ENCODE measurements at regions not wholly inside any gene's neighbourhood (a gene's known extent, or its start where the extent isn't known, plus 50 kb on each side); places are given as distances from the start of the nearest gene placed in this dataset.

DNA sequence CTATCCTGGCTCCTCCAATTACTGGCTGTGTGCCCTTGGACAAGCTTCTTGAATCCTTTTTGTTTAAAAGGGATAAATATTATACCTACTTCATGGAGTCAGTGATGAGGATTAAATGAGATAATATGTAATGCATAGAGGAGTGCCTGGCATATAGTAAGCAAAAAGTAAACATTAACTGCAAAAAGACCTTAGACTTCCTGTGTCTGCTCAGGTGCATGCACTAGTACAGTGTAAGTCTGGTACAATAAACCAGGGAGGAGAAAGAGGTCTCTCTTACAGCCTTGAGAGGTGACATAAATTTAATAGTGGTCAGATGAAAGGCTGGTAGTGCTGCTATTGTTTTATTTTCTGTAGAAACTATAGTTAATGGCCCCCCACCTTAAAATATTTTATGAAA, 305.2 kb upstream of the MIS18BP1 start:
- DNase-seq, result no peak

DNA sequence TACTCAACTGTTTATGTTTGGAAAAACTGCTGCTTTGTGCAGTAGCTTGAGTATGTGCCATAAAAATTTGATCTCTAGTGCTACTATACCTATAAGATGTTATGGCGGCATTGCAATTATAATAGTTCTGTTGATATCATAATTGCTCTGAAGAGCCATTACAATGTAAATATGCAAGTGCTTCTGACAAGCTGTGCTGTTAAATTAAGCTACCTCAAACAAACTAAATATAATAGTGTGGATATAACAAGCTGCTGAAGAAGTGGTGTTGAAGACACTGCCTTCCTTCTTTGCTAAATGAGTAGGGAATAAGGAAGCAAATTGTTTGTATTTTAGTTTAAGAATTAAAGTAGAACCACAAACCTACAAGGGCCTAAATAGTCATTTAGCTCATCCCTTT, 301.0 kb upstream of the MIS18BP1 start:
- no peak for DNase-seq

DNA sequence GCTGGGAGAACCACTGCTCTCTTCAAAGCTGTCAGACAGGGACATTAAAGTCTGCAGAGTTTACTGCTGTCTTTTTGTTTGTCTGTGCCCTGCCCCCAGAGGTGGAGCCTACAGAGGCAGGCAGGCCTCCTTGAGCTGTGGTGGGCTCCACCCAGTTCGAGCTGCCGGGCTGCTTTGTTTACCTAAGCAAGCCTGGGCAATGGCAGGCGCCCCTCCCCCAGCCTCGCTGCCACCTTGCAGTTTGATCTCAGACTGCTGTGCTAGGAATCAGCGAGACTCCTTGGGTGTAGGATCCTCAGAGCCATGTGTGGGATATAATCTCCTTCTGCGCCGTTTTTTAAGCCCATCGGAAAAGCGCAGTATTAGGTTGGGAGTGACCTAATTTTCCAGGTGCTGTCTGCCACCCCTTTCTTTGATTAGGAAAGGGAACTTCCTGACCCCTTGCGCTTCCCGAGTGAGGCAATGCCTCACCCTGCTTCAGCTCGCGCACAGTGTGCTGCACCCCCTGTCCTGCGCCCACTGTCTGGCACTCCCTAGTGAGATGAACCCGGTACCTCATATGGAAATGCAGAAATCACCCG, 298.3 kb upstream of the MIS18BP1 start:
- DNase-seq, result peak; percentile 62

DNA sequence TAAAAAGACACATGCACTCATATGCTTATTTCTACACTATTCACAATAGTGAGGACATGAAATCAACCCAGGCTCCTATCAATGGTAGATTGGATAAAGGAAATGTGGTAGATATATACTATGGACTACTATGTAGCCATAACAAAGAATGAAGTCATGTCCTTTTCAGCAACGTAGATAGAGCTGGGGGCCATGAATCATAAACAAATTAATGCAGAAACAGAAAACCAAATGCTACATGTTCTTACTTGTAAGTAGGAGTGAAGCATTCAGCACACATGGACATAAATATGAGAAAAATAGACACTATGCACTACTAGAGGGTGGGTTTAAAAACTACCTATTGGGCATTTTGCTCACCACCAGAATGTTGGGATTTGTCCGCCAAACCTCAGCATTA, 278.0 kb upstream of the MIS18BP1 start:
- no peak for DNase-seq

DNA sequence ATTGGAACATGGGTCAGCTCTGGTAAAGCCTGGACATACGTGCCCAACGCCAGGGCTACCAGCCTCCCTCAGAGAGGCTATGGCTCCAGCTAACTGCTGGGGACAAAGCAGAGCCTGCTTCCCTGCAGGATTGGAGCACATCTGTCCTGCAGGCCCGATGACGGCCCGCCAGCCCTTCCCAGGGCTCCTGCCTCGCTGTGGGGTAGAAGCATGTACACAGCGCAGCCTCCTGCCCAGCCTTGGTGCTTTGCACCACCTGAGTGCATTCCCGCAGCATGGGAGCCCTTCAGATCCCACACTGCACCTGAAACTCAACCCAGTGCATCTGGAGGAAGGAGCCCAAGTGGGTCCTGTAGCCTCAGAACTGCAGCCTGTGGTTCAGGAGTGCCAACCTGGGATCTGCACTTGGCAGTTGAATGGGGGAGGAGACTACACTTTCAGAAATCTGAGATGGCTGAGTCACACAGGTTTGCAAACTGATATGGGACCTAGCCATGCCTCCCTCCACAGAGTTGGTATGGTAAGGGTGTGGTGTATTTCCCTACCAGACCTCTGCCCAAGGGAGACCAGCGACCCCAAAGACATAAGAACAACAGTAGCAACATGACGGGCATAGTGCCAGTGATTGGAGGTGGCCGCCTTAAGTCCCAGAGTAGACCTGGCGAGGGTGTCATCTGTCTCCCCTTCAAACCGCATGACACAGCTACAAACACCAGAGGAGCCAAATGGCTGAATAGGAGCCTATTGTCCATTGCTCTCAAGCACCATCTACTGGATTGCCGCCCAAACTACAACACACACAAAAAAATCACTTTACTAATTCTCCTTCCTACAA, 273.9 kb upstream of the MIS18BP1 start:
- DNase-seq, result peak; percentile 77

DNA sequence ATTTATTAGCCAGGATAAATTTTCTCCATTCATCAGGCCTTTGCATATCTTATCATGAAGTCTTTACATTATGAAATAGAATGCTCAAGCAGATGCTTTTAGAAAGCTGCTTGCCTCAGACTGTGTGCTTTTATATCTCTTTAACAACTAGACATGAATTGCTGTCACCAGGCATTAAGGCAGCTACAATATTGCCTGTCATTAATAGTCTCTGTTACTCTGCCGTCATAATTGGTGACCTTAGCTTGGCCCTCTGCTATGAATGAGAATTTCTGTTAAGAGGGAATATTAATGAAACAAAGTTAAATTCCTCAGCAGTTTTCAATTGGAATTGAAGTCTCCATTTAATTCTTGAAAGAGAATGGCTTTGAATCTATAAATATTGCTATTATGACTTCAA, 266.8 kb upstream of the MIS18BP1 start:
- no peak for DNase-seq

DNA sequence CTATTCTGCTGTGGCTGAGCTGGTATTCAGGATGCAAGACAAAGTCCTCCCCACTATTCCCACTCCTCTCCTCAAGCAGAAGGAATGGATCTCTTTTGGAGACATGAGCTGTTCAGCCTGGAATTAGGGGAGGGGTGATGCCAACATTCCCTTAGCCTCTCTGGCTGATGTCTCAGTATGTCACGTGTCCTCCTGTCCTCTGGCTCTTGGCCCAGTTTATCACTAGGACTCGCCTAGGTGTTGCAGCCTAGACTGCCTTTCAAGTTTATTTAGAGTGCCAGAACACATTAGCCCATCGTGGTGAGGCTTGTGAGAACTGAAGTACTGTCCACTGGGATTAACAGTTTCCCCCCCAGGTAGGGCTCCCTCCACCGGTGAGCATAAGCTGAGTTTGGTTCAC, 239.9 kb upstream of the MIS18BP1 start:
- no peak for DNase-seq

DNA sequence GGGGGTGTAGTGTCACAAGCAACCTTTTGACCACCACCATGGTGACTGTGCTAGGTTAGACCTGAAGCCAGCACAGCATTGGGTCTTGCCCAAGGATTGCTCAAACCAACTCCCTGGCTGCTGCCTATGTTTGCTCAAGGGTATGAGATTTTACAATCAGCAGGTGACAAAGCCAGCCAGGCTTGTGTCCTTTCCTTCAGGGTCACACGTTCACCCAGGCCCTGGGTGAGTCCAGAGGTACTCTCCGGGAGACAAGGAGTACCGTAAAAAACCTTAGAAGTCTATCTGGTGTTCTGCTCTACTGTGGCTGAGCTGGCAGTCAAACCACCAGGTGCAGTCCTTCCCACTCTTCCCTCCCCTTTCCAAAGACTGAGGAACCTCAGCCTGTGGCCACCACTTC, 238.9 kb upstream of the MIS18BP1 start:
- no peak for DNase-seq

DNA sequence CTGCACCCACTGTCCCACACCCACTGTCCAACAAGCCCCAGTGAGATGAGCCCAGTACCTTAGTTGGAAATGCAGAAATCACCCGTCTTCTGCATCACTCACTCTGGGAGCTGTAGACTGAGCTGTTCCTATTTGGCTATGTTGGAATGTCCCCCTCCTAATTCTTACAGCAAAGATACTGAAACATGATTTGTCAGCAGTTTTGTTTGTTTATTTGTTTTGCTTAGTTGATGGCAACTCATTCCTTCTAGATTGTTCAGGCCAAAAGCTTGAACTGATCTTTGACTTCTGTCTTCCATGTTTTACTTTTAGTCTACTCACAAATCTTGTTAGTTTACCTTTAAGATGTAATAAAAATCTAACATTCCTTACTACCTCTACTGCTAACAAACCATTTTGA, 233.6 kb upstream of the MIS18BP1 start:
- no peak for DNase-seq

DNA sequence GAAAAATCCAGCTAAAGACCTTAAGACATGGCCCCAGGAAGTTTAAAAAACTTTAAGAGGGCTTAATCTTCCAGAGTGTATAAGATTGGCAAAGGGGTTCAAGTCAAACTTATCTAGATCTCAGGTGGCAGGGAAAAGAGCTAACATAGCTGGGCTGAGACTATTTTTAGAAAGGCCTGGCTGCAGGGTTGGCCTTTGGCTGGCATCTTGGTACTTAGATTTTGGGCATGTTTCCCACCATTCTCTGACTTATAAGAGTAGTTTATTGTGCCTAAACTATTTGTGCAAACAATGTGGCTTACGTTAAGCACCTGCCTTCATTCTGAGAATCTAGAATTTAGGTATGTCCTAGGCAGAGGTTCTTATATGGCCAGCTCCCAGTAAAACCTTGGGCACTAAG, 214.0 kb upstream of the MIS18BP1 start:
- DNase-seq, result no peak

DNA sequence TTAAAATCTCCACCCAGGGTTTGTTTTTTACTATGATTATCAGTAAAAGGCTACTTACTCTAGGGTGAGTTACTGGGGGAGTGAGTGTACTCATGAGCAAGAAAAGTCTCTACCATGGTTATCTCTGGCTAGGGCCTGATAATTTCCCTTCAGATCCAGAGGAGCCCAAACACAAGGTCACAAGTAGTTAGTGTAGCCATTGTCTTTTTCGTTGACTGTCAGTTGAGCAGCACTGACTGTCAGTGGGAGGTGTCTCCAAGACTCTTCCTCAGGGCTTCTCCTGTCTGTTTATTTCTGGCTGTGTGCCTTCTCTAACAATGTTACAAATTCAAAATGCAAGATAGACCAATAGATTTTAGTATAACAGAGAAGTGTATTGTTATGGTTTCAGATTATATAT, 181.2 kb upstream of the MIS18BP1 start:
- no peak for DNase-seq

DNA sequence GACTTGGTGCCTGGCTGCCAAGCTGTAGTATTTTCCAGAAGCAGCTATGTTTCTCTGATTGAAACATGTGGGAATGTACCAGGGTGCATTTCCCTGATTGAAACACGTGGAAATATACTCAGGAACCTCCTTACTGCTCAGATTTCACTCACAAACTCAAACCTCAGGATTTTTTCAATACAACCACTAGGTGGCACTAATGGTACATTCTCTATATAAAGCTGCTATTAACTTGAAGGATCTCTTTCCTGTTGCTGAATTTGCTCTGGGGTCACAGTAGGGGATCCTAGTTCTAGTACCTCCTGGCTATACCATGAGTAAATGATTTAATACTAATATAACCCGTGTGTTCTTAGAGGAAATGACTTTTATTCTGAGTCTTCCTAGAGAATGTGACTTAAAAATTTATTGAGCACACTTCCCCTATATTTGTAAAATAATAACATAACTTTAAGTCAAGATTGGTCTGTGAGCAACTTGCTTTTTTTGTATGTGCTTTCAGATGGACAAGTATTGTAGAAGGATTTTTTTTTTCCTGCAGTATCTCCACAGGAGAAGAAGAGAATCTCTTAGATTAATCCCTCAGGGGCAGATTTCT, 173.8 kb upstream of the MIS18BP1 start:
- DNase-seq, result peak; percentile 73

DNA sequence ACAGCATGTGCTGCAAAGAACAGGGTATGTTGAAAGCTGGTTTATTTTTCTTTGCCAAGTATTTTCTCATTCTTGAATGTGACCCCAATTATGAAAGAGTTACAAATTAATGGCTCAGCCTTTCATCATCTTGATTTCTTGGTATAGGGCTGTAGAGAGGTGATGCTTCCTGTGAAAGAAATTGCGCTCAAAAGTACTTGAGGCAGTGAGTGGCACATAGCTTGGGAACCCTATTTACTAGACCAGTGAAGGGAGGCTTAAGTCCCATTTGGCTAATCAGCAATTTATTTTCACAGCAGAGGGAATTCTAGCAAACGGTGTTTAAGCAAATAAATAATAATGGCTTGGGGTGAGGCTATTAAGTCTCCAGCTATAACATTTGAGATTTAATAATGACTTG, 153.9 kb upstream of the MIS18BP1 start:
- no peak for DNase-seq

DNA sequence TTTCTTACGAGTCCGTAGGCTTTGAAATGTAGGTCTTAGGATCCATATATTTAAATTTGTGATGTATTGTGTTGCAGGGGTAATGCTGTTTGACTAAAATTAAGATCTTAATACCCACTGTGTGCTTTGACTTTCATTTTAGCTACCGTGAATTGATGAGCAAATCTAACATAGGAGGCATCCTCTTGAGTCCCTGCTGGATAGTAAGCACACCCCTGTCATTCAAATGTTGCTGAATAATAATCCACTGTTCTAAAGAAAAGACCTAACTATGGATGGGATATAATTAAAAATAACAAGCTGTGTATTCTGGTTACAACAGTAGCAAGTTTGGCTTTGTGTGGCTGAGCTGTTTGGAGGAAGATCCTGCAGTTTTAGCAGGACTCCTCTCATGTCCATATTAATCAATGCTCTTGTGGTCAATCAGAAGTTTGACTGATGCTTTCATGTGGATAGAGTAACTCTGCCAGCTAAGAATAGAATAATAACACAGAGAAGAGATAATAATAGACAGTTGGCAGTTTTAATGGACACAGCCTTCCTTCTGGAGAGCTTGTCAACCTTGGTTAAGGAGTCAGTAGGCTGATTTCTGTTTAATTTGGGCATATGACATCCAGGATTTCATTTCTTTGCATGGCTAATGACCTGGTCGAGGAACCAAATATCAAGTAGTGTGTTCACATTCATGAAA, 148.1 kb upstream of the MIS18BP1 start:
- DNase-seq, result no peak

DNA sequence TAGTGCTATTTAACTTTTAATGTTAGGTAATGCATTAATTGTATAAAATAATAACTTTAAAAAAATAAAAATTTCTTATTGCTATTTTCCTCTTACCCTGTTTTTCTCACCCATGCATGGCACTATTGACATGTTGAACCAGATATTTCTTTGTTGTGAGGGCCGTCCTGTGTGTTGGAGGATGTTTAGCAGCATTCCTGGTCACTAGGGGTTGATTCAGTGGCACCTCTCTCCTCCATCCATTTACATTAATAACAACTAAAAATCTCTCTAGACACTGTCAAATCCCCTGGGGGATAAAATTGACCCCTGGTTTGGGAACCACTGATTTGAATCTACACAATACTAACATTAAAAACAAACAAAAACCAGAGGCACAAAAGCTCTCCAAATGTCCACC, 147.5 kb upstream of the MIS18BP1 start:
- DNase-seq, result no peak

DNA sequence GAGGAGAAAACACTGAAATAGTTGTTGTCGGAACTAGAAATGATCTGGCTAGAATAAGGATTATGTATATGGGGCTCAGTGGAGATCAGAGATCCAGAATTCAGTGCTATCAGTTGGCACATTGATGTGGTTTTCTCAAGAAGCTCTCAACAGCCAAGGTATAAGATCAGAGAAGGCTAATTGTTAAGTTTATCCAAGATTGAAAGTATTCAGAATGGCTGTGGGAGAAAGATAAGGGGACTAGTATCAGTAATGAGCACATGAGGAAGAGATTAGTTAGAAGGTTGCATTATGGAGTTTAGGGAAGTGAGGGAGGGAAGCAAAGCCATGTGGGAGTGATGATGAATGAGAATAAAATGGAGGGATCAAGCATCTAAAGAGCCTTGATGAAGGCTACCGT, 128.1 kb upstream of the MIS18BP1 start:
- DNase-seq, result no peak

DNA sequence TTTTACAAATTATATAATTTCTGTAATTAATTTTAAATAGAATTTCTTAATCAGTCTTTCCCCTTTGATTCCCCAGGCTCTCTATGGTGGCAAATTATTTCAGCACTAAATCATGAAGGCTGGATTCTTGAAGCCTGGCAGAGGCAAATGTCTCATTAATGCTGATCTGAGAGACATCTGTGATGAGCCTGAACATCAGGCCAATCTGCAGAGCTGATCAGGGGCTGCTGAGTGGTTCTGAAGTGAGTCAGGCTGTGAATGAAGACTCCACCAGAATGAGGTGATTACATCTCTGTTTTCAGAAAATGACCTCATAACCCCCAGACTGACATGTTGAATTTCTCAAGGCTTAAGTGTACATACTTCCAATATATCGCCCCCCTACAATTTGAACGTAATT, 124.2 kb upstream of the MIS18BP1 start:
- DNase-seq, result peak; percentile 13

DNA sequence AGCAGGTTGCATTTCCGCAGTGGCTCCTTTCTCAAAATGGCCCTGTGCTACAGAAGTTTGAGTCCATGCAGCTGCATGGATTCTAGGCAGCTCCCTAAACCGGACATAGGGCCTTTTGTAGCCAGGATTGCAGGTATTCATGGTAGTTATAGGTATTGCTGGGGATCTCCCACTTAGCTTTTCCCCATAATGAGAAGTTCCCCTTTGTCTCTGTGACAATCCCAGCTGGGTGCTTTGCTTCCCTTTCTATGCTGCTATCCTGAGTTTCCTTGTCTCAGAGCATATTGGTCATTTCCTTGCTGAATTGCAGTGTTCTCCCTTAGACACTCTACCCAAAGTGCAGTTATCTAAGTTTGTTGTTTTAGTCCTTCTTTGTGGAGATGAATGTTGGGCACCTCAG, 120.9 kb upstream of the MIS18BP1 start:
- DNase-seq, result no peak

DNA sequence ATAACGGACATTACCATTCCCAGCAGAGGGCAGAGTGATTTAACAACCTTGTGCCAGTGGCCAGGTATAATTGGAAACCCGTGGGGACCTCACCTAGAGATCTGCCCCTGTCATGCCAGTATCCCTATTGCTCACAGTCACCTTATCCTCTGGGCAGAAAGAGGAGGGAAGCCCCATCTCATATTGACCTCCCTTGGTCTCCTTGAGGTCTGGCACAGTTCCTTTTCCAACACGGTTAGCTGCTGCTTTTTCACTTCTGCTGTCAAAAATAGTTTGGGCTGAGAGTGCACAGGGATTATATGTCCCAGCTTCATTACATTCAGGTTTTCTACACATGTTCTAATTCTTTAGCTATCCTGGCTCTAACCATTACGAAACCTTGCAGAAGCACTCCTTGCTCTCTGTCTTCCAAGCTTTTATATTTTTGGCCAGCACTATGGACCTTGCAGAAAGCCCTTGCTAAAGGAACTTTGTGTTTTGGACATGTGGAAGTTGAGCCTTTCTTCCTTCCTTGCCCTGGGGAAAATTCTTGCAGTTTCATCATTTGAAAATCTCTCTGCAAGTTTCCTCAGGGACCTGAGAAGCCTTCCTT, 111.7 kb upstream of the MIS18BP1 start:
- DNase-seq, result peak; percentile 4

DNA sequence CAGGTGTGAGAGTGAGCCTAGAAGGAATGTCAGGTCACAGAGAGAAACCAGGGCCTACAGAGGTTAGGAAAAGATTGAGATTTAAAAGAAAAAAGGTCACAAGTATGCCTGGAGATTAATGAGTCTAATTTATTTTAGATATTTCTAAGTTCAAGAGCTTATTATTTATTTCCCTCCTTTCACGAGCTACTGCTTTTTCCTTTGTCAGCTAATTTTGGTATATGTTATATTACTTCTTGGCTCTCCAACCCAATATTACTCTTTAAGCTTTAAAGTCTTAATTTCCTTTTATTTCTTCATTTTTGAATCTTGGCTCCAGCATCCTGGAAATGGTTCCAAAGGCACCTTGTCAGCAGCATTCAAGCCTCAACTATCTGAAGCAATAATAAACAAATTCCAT, 109.5 kb upstream of the MIS18BP1 start:
- no peak for DNase-seq

DNA sequence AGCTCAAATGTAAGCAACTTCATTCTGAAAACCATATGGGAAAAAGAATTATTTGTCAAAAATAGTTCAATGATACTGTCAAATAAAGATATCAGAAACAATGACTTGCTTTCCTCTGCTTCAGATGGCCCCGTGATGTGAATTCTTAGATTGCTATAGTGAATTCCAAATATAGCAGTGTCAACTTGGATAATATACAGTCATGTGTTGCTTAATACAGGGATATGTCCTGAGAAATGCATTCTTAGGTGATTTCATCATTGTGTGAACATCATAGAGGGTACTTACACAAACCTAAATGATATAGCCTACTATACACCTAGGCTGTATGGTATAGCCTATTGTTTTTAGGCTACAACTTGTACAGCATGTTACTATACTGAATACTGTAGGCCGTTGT, 108.7 kb upstream of the MIS18BP1 start:
- DNase-seq, result no peak

DNA sequence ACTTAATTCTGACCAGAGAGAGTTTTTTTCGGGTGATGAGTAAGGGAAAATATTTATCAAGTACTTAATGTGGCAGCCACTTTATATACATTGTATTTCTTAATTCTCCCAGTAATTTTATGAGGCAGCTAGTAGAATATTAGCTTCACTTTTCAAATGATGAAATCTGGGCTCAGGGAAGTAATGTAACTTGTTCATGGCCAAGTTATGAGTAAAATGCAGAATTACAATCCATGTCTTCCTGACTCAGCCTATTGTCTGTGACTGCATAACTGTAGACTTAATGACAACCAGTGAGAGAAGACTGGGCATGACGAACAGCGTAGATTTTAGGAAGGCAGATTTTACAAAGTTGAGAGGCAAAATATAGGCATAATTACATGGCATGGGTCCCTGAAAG, 106.7 kb upstream of the MIS18BP1 start:
- DNase-seq, result no peak

DNA sequence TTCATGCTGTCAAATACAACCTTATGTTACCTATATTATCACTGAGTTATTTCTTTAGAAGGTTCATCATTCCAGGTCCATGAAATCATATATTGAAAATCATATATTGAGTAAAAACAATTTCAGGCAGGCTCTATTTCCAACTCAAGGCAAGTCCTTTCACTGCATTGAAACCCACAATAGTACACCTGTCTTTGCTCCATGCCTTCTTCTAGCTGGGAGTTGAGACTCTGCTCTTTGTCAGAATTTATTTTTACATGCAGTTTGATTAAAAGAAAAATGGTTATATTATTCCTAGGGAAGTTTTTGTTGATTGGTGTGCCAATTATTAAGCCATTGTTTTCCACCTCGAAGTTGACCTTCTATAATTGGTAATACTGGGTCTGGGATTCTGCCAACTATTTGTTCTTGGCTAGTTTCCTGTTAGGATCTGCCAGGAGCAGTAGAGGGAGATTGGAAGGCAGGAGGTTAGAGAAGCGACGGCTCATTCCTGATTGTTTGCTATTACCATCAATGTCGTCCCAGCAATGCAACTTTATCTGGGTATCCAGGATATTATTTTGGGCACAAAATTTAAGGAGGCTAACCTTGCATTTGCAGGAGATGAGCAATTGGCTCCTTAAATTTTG, 79.5 kb upstream of the MIS18BP1 start:
- no peak for DNase-seq
